Mesendoderm (in vitro differentiated cells): ENCODE measurements at regions not wholly inside any gene's neighbourhood (a gene's known extent, or its start where the extent isn't known, plus 50 kb on each side); places are given as distances from the start of the nearest gene placed in this dataset.

ENCODE experiments used
- DNase-seq: peaks from one replicate; pipeline ENCODE4 v3.0.0; 2013
- H2AK5ac ChIP-seq: 2 replicates; pipeline ENCODE4 v1.6.1; 2013; ENCODE audit warnings: low read length, inconsistent platforms
- H2BK120ac ChIP-seq: 2 replicates; pipeline ENCODE4 v1.6.1; 2013; ENCODE audit warnings: low read depth, mild to moderate bottlenecking, low read length, moderate library complexity, mixed read lengths
- H2BK15ac ChIP-seq: replicated peaks from 2 replicates; pipeline ENCODE4 v1.6.1; 2013; ENCODE audit warnings: low read depth, mild to moderate bottlenecking, moderate library complexity
- H2BK5ac ChIP-seq: 2 replicates; pipeline ENCODE4 v1.6.1; 2013; ENCODE audit warnings: low read length, inconsistent platforms
- H3K18ac ChIP-seq: 2 replicates; pipeline ENCODE4 v1.6.1; 2013; ENCODE audit warnings: mild to moderate bottlenecking, low read length, mixed read lengths
- H3K23ac ChIP-seq: one replicate; pipeline ENCODE4 v1.6.1; 2013; ENCODE audit warnings: low read length
- H3K27ac ChIP-seq: 2 replicates; pipeline ENCODE4 v1.5.1; 2013; ENCODE audit warnings: low read depth, mild to moderate bottlenecking, inconsistent platforms, low read length, moderate library complexity
- H3K27me3 ChIP-seq: 2 replicates; pipeline ENCODE4 v1.6.1; 2013; ENCODE audit warnings: low read length, control low read depth, mild to moderate bottlenecking, inconsistent platforms; ENCODE audit not compliant: insufficient read depth, poor library complexity
- H3K36me3 ChIP-seq: 2 replicates; pipeline ENCODE4 v1.6.1; 2013; ENCODE audit warnings: low read length, inconsistent platforms; ENCODE audit not compliant: control insufficient read depth, insufficient read depth
- H3K4ac ChIP-seq: one replicate; pipeline ENCODE4 v1.6.1; 2013; ENCODE audit warnings: low read depth, mild to moderate bottlenecking, low read length, moderate library complexity
- H3K4me1 ChIP-seq: 2 replicates; pipeline ENCODE4 v1.6.1; 2013; ENCODE audit warnings: low read depth, low read length, inconsistent platforms; ENCODE audit not compliant: control insufficient read depth
- H3K4me2 ChIP-seq: 2 replicates; pipeline ENCODE4 v1.6.1; 2013; ENCODE audit warnings: low read length
- H3K4me3 ChIP-seq: 2 replicates; pipeline ENCODE4 v1.5.1; 2013; ENCODE audit warnings: mild to moderate bottlenecking, low read length
- H3K56ac ChIP-seq: one replicate; pipeline ENCODE4 v1.6.1; 2013; ENCODE audit warnings: low read length
- H3K79me1 ChIP-seq: 2 replicates; pipeline ENCODE4 v1.6.1; 2013; ENCODE audit warnings: low read length, inconsistent platforms
- H3K79me2 ChIP-seq: 2 replicates; pipeline ENCODE4 v1.6.1; 2013; ENCODE audit warnings: mild to moderate bottlenecking, low read length; ENCODE audit not compliant: control insufficient read depth, insufficient read depth
- H3K9ac ChIP-seq: 2 replicates; pipeline ENCODE4 v1.6.1; 2013; ENCODE audit warnings: low read length, inconsistent platforms
- H4K5ac ChIP-seq: one replicate; pipeline ENCODE4 v1.6.1; 2013; ENCODE audit warnings: low read length
- H4K8ac ChIP-seq: one replicate; pipeline ENCODE4 v1.6.1; 2013; ENCODE audit warnings: low read depth, mild to moderate bottlenecking, control low read depth, low read length, moderate library complexity
- WGBS: extraction: QIAGEN DNeasy Blood & Tissue Kit; methylation state at CpG from one replicate; pipeline ENCODE4 v1.1.7; 2013; ENCODE audit warnings: low lambda C conversion rate, missing lambda C conversion rate; ENCODE audit not compliant: insufficient coverage; ENCODE audit errors: extremely low coverage; 5-methylcytosine and 5-hydroxymethylcytosine counted together

DNA sequence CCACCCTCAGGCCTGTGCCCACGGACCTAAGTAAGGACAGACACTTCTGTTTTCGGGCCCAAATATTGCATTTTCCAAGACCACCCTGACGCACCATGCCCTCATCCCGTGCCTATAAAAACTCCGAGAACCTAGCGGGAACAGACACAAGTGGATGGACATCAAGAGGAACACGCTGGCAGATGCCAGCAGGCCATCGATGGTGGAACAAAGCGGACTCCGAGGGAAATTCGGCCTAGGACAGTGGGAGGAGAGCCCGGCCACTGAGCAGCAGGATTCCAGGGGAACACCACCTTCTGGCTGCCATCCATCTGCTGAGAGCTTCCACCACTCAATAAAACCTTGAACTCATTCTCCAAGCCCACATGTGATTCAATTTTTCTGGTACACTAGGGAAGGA is 243.6 kb upstream of the ZWINT start:
- Histone ChIP-seq H2BK15ac (no peak overlapping the region), H3K79me1 (no peaks in the 10 kb centered on the region), H3K4me1 (no peaks in the 10 kb centered on the region), H2BK120ac (no peak overlapping the region), H4K5ac (no peak overlapping the region), H3K27me3 (no peaks in the 10 kb centered on the region), H3K4me3 (no peak overlapping the region), H3K18ac (no peak overlapping the region), H3K4me2 (no peak overlapping the region), H2AK5ac (no peak overlapping the region), H3K9ac (no peak overlapping the region), H2BK5ac (no peak overlapping the region), H3K36me3 (no peaks in the 10 kb centered on the region), H4K8ac (no peak overlapping the region), H3K56ac (no peak overlapping the region), H3K23ac (no peak overlapping the region), H3K27ac (no peak overlapping the region), H3K79me2 (no peaks in the 10 kb centered on the region), H3K4ac (no peak overlapping the region)
- WGBS, result no CpG with 5 or more reads among the region's 12 CpGs
- DNase-seq, result no peak

DNA sequence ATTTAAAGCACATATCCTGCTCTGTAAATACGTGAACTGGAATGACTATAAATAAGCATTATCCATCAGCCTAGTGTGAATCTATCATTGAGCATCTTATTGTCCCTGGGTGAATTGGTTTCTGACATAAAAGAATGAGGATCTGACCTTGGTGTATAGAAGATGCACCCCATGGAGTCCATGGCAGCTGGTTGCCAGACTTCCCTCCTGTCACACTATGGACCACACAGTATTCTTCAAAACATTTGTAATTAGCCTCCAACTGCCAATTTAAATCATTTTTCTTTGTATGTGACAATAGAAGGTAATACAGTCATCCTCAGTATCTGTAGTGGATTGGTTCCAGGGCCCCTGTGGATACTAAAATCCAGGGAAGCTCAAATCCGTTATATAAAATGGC is 238.1 kb upstream of the ZWINT start:
- Histone ChIP-seq H3K56ac (no peak overlapping the region), H3K36me3 (no peaks in the 10 kb centered on the region), H3K23ac (no peak overlapping the region), H3K27ac (no peak overlapping the region), H4K5ac (no peak overlapping the region), H3K79me2 (no peaks in the 10 kb centered on the region), H3K9ac (no peak overlapping the region), H3K4ac (no peak overlapping the region), H3K18ac (no peak overlapping the region), H2BK120ac (no peak overlapping the region), H2AK5ac (no peak overlapping the region), H3K4me1 (no peaks in the 10 kb centered on the region), H3K79me1 (no peaks in the 10 kb centered on the region), H3K4me3 (no peak overlapping the region), H4K8ac (no peak overlapping the region), H2BK15ac (no peak overlapping the region), H3K4me2 (no peak overlapping the region), H3K27me3 (no peaks in the 10 kb centered on the region), H2BK5ac (no peak overlapping the region)
- WGBS, result no CpG with 5 or more reads among the region's 2 CpGs
- DNase-seq, result no peak

DNA sequence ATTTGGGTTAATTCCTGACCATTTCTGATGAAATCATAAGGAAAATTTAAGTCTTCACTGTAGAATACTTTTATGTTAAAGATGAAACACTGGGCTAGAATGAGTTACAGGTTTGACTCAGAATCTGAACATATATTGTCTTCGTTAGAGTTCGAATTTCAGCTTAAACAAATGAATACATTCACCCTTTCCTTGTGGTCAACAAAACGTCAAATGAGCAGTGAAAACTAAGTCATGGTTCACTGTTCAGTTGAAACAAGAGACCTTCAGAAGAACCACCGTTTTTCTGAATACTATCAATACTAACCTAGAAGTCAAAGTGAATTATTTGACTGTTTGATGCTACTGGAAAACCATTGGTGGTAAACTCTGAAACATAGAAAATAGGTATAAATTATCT is 235.2 kb upstream of the ZWINT start:
- Histone ChIP-seq H2BK120ac (no peak overlapping the region), H2BK5ac (no peak overlapping the region), H3K79me2 (no peaks in the 10 kb centered on the region), H3K4me2 (no peak overlapping the region), H3K4me1 (no peaks in the 10 kb centered on the region), H3K4ac (no peak overlapping the region), H3K79me1 (no peaks in the 10 kb centered on the region), H3K36me3 (no peaks in the 10 kb centered on the region), H3K23ac (no peak overlapping the region), H3K4me3 (no peak overlapping the region), H3K27me3 (no peaks in the 10 kb centered on the region), H3K56ac (no peak overlapping the region), H2BK15ac (no peak overlapping the region), H3K9ac (no peak overlapping the region), H2AK5ac (no peak overlapping the region), H4K8ac (no peak overlapping the region), H3K27ac (no peak overlapping the region), H4K5ac (no peak overlapping the region), H3K18ac (no peak overlapping the region)
- no peak for DNase-seq
- WGBS, result no CpG with 5 or more reads among the region's 4 CpGs

DNA sequence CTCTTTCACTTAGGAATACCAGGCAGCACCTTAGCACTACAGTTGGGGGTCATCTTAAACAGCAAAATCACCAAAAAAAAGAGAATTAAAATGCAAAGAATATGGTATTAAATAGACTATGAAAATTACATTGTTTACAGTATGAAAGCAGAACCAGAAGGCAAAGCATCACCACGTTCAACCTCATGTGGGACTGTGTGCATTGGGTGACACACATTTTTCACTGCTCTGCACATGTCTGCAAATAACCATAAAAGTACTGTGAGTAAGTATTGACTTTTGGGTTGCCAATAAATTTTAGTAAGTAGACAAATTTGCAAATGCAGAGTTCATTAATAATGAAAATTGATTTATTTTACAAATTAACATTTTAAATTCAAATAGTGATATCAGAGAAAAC is 232.1 kb upstream of the ZWINT start:
- Histone ChIP-seq H3K4me1 (no peaks in the 10 kb centered on the region), H3K23ac (no peak overlapping the region), H2BK120ac (no peak overlapping the region), H3K56ac (no peak overlapping the region), H2AK5ac (no peak overlapping the region), H3K36me3 (no peaks in the 10 kb centered on the region), H3K4me3 (no peak overlapping the region), H4K5ac (no peak overlapping the region), H2BK5ac (no peak overlapping the region), H2BK15ac (no peak overlapping the region), H3K79me2 (no peaks in the 10 kb centered on the region), H3K4ac (no peak overlapping the region), H3K27me3 (no peaks in the 10 kb centered on the region), H3K4me2 (no peak overlapping the region), H3K18ac (no peak overlapping the region), H3K9ac (no peak overlapping the region), H3K79me1 (no peaks in the 10 kb centered on the region), H4K8ac (no peak overlapping the region), H3K27ac (no peak overlapping the region)
- no peak for DNase-seq
- WGBS, result no CpG with 5 or more reads among the region's 1 CpG

DNA sequence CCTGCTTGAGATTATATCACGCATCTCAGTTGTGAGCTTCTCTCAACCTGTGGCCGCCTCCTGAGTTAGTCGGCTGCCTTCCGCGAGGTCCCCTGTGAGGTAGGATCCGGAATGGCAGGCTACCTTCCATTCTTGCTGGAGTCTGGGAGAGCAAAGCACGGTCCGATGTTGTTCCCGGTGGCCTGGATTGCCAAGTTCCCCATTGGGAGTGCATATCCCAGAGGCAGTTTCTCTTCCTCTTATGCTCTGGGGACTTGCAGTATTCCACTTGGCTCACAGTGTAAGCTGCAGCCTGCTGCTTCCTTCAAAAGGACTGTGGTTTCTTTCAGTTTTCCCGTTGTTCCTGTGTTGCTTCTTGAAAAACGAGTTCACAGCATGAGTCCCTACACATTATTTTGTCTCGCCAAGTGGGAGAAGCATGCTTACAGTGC is 225.4 kb upstream of the ZWINT start:
- Histone ChIP-seq H3K27ac (no peak overlapping the region), H3K36me3 (no peaks in the 10 kb centered on the region)

DNA sequence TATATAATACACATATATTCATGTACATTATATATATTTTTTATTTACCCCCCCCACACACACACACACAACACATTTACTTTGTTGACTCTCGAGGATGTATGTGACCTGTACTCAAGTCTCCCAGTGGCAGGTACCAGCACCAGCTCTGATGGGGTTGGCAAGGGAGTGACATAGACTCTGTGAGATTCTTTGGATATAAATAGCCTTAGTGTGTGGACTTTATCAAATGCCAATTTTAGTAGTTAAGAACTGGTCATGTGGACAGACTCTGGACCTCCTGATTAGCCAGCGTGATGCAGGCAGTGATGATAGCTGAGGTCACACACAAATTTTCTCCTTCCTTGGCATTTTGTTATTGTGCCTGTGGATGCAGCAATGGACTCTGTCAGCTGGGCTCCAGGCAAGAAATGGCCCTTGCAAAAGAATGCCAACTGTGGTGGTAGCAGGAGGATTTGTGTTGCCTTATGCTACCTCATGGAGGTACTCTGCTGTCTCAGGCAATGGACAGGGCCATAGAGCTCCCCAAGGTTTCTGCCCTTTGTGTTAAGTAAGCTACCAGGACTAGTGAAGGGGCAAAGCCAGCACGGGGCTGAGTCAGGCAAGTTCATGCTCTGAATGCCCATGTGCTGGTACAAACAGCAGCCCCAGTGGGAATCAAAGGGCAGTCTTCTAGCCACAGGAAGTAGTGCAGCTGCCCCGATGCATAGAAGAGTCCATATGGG is 224.6 kb upstream of the ZWINT start:
- H4K5ac ChIP-seq, result no peak overlapping the region
- H3K79me1 ChIP-seq, result no peaks in the 10 kb centered on the region
- no peaks in the 10 kb centered on the region for H3K79me2 ChIP-seq
- H2AK5ac ChIP-seq, result no peak overlapping the region
- no peak overlapping the region for H3K4ac ChIP-seq
- DNase-seq, result no peak
- no peaks in the 10 kb centered on the region for H3K4me1 ChIP-seq
- H2BK5ac ChIP-seq, result no peak overlapping the region
- H3K56ac ChIP-seq, result no peak overlapping the region
- H2BK15ac ChIP-seq, result no peak overlapping the region
- H3K9ac ChIP-seq, result no peak overlapping the region
- H3K23ac ChIP-seq, result no peak overlapping the region
- no peak overlapping the region for H3K4me3 ChIP-seq
- H3K18ac ChIP-seq, result no peak overlapping the region
- no peak overlapping the region for H3K27ac ChIP-seq
- no peak overlapping the region for H2BK120ac ChIP-seq
- no CpG with 5 or more reads among the region's 4 CpGs for WGBS
- no peak overlapping the region for H4K8ac ChIP-seq
- H3K27me3 ChIP-seq, result no peaks in the 10 kb centered on the region
- no peak overlapping the region for H3K4me2 ChIP-seq
- H3K36me3 ChIP-seq, result no peaks in the 10 kb centered on the region

More for the DNA sequence above, 225.4 kb upstream of the ZWINT start:
- Histone ChIP-seq H3K79me1 (no peaks in the 10 kb centered on the region), H2BK5ac (no peak overlapping the region), H3K4me2 (no peak overlapping the region), H4K5ac (no peak overlapping the region), H3K23ac (no peak overlapping the region), H3K79me2 (no peaks in the 10 kb centered on the region), H3K27me3 (no peaks in the 10 kb centered on the region), H4K8ac (no peak overlapping the region), H3K4me1 (no peaks in the 10 kb centered on the region), H2BK15ac (no peak overlapping the region), H2BK120ac (no peak overlapping the region), H2AK5ac (no peak overlapping the region), H3K4ac (no peak overlapping the region), H3K56ac (no peak overlapping the region), H3K9ac (no peak overlapping the region), H3K18ac (no peak overlapping the region), H3K4me3 (no peak overlapping the region)
- WGBS, result no CpG with 5 or more reads among the region's 12 CpGs
- peak; percentile 50 for DNase-seq
